GM19023 (cell line): ENCODE measurements at regions not wholly inside any gene's neighbourhood (a gene's known extent, or its start where the extent isn't known, plus 50 kb on each side); places are given as distances from the start of the nearest gene placed in this dataset.

ENCODE experiments used
- ATAC-seq: cut with Tn5 transposase; IDR thresholded peaks from one replicate; pipeline ENCODE4 v1.9.1; 2021; ENCODE audit warnings: mild to moderate bottlenecking, moderate library complexity; ENCODE audit not compliant: unreplicated experiment

DNA sequence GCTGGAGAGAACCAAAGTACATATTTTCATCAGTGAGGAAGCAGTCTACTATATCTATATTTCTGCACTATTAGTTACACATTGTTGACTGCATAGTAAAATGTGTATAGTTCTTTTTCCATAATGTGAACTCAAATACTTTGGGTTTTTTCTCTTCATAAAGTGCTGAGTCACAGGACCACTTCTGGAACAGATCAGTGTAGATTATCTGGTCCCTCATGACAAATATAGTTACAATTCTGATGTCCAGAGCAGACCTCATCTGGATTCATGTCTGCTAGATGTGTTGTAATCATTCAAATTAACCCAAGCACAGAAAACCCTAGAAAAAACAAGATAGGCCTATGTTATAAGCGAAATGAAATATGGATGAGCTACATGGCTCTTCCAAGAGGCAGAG, 171.4 kb downstream of the SUCLA2 start:
- ATAC-seq: no peak

DNA sequence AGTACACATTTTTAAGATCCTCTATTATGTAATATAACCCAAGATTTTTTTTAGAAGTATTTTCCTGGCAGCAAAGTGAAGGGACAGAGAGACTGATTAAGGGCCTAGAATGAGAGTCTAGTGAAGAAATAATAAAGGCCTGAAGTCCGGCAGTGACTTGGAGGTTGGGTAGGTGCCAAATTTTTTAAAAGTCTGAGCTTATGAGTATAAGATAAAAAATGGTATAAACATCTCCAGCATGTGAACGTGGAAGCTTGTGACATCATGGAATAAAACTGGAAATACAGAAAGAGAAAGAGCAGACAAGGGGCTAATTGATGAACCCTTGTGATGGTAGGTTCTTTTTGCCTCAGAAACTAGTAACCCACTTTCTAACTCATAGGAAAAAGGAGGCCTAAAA, 174.6 kb downstream of the SUCLA2 start:
- ATAC-seq: no peak

DNA sequence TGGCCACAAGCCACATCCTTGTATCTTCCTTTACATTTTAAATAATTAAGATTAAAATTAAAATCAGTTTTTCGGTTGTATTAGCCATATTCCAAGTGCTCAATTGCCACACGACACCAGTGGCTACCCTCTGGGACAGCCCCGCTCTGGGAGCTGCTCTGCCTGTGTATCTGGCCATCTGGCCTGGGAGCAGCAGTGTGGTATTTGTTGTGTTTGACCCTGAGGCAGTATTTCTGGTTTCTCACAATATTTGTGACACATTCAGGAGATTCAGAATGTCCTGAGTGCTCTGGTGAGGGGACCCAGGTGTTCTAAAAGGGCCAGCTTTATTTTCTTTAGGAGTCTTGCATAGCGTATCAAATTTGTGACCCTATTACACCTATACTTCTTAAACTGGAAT, 179.0 kb downstream of the SUCLA2 start:
- ATAC-seq: no peak

DNA sequence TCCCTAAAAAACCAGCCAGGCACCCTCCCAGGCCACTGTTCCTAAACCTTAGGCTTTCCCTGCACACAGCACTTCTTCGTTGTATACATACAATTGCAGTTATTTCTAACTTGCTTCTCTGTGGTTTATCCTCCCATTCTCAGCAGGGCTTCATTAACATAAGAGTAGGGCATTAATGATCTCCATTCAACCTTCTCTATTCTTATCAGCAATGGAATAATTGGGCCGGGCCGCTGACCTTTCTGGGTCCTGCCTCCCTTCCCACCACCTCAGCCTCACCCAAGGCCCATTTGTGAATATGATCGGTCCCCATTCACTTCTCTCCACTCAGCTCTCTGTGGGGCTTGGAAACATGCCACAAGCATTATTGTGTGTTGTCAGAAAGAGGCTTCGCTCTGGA, 184.2 kb downstream of the SUCLA2 start:
- ATAC-seq: no peak

DNA sequence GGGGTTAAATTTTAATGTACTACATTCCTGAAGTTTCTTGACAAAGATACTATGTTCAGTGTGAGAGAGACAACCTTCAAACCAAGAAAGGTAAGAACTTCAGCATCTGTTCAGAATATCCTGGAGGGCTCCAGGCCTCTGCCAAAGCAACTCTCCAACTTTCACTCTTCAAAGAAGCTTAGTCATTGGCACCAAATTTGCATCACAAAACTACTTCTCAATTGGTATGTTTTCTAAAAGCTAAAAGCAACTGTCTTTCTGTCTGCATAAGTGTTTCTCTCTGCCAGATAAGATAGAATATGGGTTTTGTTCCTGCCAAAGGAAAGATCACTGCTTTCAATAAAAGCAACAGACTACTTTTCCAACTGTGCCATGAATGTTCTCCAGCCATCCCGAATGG, 187.4 kb downstream of the SUCLA2 start:
- ATAC-seq: no peak

DNA sequence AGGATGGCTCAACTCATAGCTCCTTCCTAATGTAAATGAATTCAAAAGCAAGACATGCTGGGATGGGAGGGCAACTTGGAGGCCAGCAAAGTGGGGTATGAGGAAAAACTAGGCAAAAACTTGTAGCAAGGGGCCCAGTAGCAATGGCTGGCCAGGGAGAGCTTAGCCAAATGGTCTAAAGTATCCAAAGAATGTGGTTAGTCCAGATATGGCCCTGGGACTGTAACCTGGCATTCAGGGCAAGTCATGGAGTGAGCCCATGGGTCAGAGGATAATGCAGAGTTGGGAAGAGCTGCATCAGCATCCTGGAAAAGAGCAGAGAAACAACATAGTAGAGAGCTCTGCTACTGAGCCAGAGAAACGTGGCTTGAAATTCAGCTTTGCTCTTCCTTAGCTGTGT, 191.7 kb downstream of the SUCLA2 start:
- no peak for ATAC-seq

DNA sequence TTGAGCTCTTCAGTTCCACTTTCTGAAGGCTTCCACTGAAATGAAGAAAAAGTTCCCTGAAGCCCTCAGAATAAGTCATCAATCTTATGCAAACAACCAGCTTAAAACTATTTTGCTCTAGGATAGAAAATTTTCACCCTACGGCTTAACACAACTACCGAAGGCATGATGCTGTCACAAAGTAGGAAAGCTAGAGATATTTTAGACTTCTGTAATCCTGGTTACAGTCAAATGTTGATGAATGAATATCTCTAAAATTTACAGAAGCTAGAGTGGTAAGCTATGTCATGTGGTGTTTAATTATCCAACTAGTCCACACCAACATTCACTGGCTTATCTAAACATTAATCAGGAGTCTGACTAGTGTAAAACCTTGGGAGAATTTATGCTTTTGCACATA, 197.9 kb downstream of the SUCLA2 start:
- no peak for ATAC-seq

DNA sequence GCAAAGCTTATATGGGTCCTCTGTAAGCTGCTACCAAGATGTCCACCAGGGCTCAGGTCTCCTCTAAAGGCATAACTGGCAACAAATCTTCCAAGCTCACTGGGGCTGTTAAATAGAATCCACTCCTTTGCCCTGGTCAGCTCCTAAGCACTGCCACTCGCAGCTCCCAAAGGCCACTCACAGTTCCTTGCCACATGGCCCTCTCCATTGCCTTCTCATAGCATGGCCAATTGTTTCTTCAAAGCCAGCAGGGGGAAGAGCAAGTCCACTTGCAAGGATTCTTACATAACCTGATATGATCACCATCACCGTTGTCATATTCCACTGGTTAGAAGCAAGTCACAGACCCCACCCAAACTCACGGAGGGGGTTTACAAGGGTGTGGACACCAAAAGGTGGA, 199.5 kb downstream of the SUCLA2 start:
- no peak for ATAC-seq

DNA sequence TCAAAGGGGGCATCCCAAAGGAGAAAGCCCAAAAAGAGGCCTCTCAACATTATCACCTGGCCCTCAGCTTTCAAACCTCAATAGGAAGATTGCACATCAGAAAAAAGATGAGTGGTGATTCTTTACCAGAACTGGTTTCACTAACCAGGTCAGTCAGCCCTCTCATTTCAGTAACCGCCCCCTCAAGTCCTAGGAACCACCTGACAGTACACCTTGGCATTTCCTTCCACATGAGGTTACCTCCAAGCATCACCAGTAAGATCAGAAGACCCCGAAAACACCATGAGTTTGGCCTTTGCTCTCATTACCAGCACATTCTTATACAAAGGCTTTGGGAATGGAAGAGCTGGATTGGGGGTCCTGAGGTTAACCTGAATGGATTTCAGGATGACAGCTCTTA, 200.5 kb downstream of the SUCLA2 start:
- ATAC-seq: no peak

DNA sequence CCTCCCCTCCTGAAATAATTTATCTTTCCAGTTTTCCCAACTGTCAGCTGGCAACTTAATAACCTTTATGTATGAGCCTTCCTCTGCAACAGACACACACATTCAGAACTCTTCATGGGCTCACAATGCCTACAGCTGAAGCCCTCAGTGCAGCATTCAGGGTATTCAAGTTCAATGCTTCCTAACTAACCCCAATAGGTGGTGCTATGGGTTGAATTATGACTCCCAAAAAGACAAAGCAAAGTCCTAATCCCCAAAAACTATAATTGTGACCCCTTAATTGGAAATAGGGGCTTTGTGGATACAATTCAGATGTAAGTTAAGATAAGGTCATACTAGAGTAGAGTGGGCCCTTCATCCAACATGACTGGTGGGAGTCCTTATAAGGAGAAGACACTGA, 202.2 kb downstream of the SUCLA2 start:
- ATAC-seq: no peak

DNA sequence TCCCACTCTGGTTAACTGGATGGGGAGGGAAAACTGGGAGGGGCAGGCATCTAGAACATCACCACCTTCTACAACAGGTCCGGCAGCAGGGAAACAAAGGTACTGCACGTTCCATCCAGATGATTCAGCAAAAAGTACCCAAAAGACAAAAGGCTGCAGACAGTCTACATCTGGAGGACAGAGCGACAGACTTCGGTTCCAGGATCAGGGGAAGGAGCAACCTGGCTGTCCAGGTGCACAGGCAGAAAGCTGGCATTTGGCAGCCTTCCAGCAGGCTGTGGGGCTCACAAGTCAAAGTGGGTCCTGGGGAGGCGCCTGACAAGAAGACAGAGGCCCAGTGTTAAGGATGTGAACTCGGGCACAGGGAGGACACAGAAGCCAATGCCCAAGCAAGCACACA, 202.9 kb downstream of the SUCLA2 start:
- no peak for ATAC-seq

DNA sequence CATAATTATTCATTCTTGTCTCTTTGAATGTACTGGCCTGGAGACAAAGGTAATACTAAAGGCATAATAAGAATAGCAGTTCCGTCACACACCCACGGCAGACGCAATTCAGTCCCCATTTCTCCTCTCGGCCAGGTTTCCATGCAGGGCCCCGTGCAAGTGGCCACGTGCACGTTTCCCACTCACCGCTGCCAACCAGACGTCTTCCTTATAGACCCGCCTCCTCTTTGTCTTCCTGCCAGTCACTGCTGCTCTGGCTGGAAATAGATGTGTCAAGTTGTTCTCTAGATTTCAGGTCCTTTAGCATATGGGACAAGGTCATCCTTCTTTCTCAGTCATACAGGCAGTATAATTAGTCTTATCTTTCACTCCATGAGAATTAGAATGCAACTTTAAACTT, 204.3 kb downstream of the SUCLA2 start:
- ATAC-seq: no peak

DNA sequence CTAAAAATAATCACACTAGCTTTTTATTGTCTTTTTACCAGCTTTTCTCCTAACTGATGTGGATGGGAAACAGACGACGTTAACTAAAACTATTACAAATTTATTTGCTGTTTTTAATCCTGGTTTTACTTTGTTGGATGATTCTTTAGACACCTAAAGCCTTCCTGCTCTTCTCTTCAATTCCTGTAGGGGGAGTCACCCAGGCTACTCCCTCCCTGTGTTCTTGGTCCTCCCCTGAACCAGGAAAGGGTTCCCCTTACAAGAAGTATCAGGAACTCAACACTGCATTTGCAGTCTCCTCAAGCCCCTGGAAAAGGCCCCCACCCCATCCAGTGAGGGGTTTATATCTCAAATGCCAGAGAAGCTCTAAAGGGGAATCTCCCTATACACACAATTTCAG, 206.1 kb downstream of the SUCLA2 start:
- ATAC-seq: no peak

DNA sequence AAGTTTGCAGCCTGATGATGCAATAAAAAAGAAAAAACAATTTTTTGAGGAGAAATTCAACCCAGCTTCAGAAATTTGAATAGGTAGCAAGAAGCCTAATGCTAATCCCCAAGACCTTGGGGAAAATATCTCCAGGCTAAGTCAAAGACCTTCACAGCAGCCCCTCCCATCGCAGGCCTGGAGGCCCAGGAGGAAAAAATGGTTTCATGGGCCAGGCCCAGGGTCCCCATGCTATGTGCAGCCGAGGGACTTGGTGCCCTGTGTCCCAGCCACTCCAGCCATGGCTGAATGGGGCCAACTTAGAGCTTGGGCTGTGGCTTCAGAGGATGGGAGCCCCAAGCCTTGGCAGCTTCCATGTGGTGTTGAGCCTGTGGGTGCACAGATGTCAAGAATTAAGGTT, 210.3 kb downstream of the SUCLA2 start:
- no peak for ATAC-seq

DNA sequence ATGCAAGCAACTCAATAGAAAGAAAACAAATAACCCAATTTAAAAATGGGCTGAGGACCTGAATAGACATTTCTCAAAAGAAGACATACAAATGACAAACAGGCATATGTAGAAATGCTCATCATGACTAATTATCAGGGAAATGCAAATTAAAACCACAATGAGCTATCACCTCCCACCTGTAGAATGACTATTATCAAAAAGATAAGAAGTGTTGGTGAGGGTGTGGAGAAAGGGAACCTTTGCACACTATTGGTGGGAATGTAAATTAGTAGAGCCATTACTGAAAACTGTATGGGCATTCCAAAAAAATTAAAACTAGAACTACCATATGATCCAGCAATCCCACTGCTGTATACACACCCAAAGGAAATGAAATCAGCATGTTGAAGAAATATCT, 212.2 kb downstream of the SUCLA2 start:
- ATAC-seq: no peak

DNA sequence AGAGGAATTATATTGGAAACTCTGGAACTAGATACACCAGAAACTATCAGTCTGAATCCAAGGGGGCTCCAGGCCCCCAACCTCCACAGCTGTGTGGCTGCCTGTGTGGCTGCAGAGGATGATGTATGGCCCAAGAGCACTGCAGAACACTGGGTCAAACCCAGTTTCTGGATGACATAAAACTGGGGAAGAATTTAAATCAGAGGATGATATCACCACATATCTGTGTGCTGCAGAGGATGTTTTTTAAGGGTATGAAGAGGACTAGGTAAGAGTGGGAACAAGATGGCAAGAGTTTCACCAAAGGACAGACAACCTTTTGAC, 226.4 kb downstream of the SUCLA2 start:
- ATAC-seq: peak; percentile 30

DNA sequence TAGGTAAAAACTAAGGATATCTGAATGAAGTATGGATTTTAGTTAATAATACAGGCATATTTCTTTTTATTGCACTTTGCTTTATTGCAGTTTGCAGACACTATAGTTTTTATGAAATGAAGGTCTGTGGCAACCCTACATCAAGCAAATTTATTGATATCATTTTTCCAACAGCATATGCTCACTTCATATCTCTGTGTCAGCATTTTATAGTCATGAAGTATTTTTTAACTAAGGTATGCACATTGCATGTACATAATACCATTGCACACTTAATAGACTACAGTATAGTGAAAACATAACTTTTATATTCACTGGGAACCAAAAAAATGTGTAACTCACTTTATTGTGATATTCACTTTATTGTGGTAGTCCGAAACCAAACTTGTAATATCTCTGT, 236.3 kb downstream of the SUCLA2 start:
- no peak for ATAC-seq

DNA sequence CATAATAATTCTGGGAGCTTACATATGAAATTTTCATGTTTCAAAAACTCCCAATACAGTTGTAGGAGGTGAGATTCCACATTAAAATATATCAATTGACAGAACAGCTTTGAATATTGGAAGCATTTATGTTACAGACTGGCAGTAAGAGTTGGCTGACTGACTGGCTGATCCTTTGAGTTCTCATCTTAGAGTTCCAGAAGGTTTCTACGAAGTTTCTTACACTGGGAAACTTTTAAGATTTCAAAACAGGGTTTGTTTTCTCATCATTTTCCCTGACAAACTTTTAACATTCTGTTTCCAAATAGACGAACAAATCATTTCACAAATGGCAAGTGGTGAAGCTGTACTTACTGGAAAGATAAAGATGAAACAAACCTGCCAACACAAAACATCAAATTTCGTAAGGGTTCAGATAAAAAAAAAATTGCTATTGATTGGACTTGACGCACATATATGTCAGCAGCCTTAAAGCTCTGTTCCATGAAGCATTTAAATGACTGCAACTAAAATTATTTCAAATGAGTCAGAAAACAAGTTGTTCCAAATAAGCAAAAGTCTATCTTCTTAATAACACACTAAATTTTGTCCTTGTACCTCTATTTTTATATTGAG, 243.5 kb downstream of the SUCLA2 start:
- no peak for ATAC-seq

DNA sequence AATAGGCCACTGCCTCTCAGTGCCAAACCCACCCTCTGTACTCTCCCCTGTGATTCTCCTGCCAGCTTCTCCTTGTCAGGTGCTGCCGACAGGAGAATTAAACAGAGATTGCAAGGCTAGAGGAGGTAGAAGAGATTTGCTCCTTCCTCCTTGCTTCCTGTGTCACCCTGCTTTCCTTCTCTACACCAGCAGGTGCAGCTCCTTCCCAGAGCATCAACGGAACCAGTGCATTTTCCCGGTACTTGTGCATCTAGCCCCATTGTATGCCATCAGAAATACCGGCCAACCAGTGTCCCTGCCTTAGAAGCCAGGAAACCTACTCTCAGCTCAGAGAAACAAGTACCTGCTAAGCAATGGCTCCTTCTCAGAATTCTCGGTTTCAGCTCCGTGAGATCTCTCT, 253.2 kb downstream of the SUCLA2 start:
- ATAC-seq: no peak

DNA sequence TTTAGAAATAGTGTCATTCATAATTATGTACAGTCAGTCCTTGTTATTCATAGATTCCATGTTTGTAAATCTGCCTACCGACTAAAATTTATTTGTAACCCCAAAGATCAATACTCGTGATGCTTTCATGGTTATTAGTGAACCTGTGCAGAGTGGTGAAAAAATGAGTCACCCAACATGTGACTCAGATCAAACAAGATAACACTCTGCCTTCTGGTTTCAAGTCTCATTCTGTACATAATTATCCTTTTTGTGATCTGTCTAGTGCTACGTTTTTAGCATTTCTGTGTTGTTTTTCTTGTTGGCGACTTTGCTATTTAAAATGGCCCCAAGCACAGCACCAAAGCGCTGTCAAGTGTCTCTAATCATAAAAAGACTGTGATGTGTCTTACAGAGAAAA, 274.7 kb downstream of the SUCLA2 start:
- no peak for ATAC-seq

DNA sequence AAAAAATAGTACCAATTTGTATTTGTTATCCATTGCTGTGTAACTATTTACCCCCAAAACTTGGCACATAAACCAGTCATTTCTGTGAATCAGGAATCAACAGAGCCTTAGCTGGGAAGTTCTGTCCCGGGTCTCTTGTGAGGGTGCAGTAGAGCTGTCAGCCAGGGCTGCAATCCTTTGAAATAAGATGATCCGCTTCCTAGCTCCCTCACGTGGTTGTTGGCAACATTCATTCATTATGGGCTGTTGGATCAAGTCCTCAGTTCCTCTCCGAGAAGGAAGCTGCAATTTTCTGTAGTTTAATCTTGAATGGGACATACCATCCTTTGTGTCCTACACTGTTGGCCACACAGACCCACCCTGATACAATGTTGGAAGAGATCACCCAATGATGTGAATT, 277.2 kb downstream of the SUCLA2 start:
- no peak for ATAC-seq

DNA sequence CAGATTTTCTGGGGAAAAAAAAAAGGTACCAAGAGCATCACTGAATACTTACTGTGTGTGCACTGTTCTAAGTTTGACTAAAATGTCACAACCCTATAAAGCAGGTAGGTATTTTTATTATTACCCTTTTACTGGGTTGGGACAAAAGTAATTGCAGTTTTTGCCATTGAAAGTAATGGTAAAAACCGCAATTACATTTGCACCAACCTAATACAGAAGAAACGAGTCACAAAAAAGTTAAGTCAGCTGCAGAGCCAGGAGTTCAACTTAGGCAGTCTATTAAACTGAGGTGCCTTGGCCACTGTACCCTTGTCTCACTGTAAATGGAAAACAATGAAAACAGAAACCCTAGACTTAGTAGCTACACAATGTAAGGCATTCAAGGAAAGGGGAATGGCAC, 281.9 kb downstream of the SUCLA2 start:
- ATAC-seq: no peak

DNA sequence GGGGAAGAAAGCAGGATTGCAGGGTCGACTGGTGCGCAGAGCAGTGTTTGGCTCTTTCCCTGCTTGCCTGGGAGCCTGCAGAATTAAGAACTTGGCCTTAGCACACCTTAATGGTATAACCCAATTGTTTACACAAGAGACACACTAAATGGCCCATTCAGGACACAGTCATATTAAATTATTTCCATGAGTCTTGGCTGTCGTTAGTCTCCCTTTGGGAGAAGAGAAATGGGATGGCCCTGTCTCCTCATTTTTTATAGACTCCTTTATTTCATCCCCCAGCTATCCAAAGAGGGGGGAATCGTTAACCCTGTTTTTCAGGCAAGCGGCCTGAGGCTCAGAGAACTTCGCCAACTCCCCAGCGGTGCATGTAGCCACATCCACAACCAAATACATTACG, 282.5 kb downstream of the SUCLA2 start:
- no peak for ATAC-seq

DNA sequence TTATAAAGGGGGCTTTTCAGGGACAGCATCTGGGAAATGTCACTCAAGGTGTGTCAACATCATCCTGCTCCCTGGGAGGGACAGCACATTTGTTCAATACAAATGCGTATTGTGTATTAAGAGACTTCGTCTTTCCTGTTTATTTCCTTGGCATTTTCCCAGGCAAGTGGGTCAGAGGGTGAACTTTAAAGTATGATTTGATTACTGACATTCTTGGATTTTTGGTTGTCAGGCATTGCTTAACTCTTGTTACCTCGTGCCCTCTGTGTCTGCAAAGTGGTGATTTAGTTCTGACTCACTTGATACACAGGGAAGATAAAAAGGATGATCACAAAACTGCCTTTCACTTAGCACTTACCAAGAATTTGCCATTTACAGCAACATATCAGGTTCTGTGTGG, 292.7 kb downstream of the SUCLA2 start:
- no peak for ATAC-seq
